Fibroblast of the aortic adventitia (primary cell): ENCODE measurements at regions not wholly inside any gene's neighbourhood (a gene's known extent, or its start where the extent isn't known, plus 50 kb on each side); places are given as distances from the start of the nearest gene placed in this dataset.
A peak's percentile ranks its signal among the peaks of the same experiment; 100 is the strongest.

Source experiments
- DNase-seq: peaks from one replicate; pipeline ENCODE4 v3.0.0-alpha.2; 2010; ENCODE audit warnings: low read depth
- H3K4me3 ChIP-seq: 2 replicates; pipeline ENCODE4 v1.5.1; 2011; ENCODE audit warnings: low read depth, mild to moderate bottlenecking, control low read depth, low read length, moderate library complexity
- CTCF ChIP-seq: IDR thresholded peaks from 2 replicates; pipeline ENCODE4 v1.5.1; 2011; ENCODE audit warnings: mild to moderate bottlenecking, low read length, control low read depth, inconsistent platforms; ENCODE audit not compliant: insufficient read depth

GRCh38 chr10:110358869-110359629 lies 54.3 kb upstream of the SMNDC1 start:
- peak; percentile 7 for TF ChIP-seq CTCF
- peak; percentile 52 for DNase-seq
- H3K4me3 ChIP-seq, result no peak overlapping the region

GRCh38 chr10:110360857-110361474 lies 56.2 kb upstream of the SMNDC1 start:
- no peak overlapping the region for H3K4me3 ChIP-seq
- TF ChIP-seq CTCF, result no peak
- DNase-seq, result no peak

GRCh38 chr10:110361800-110362456 lies 57.2 kb upstream of the SMNDC1 start:
- no peak for DNase-seq
- H3K4me3 ChIP-seq, result no peak overlapping the region
- TF ChIP-seq CTCF, result no peak

GRCh38 chr10:110363572-110364411 lies 59.1 kb upstream of the SMNDC1 start:
- H3K4me3 ChIP-seq, result no peak overlapping the region
- no peak for TF ChIP-seq CTCF
- no peak for DNase-seq

DNA sequence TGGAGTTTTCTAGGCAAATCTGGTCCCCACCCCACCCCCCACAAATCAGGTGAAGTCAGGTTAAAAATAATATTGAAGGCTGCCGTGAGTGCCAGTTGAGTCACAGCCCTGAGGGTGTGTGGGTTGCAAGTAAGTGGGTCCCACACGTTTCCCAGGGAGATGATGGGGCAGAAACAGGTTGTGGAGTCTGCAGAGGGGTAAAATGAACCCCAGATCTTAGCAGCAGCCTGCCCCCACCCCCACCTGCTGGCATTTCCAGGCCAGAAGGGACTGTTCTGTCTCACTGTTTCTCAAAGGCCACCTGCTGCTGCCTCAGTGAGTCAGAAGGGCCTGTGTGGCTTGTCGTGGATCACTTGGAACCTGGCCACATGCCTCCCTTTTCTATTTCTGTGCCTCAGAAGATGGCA lies 59.8 kb upstream of the SMNDC1 start:
- H3K4me3 ChIP-seq, result no peak overlapping the region
- DNase-seq, result no peak
- no peak for TF ChIP-seq CTCF

DNA sequence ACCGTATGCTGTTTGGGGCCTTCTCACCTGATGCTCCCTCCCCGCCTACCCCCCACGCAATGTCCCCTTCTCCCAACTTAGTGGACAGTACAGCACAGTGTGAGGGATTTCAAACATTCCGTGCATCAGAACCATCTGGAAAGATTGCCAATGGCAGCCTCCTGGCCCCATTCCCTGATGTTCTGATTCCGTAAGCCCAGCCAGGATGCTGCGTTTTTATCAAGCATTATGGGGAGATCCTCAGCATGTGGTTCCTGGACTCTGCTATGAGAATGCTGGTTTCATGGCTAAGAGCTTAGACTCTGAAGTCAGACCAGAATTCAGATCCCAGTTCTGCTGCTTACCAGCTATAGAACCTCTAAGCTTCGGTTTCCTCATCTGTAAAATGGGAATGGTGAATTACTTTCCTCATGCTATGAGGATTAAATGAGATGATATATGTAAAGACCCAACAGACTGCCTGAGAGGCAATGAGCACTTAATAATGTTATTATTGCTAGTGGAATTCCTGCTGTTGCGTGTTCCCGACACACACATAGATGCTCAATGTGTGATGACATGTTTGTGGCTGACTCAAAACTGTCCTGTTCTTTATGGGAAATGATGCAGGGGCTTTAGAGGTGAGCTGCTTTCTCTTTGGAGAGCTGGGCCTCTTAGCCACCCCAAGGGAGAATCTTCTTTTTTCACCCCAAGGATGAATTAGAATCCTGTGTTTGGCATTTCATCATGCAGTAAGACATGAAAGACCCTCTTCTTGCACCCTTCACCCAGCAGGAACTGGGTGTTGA lies 60.8 kb upstream of the SMNDC1 start:
- DNase-seq, result no peak
- no peak overlapping the region for H3K4me3 ChIP-seq
- no peak for TF ChIP-seq CTCF
